ENCODE measurements at regions not wholly inside any gene's neighbourhood (a gene's known extent, or its start where the extent isn't known, plus 50 kb on each side); places are given as distances from the start of the nearest gene placed in this dataset.

GRCh38 chr7:131904760-131905327, 348.4 kb upstream of the PODXL start:
- Histone ChIP-seq H3F3A (replicated peaks; ENCODE audit: insufficient read depth) (peaks cover 7% of the 10 kb centered on the region), H3K79me2 (ENCODE audit: insufficient read depth) (peaks cover 86% of the 10 kb centered on the region), H3K9ac (no peak overlapping the region), H3K4me3 (ENCODE audit: low read depth in 2 of 2, low read length in 1 of 2) (no peak overlapping the region), H3K36me3 (replicated peaks in 1 of 2; ENCODE audit: control insufficient read depth in 1 of 2, insufficient read depth in 2 of 2, low read length in 1 of 2) (peaks cover 0 to 69% of the 10 kb centered on the region in 2 experiments), H3K27ac (ENCODE audit: low read depth in 2 of 2, low read length in 1 of 2) (no peak overlapping the region), H3K4me2 (no peak overlapping the region), H3K27me3 (ENCODE audit: insufficient read depth) (no peaks in the 10 kb centered on the region), H3K4me1 (ENCODE audit: control insufficient read depth in 1 of 2, insufficient read depth in 2 of 2, low read depth in 1 of 2, low read length in 1 of 2) (no peaks in the 10 kb centered on the region; a peak in 1 of 4 replicates), H3K9me2 (no peaks in the 10 kb centered on the region), H4K20me1 (ENCODE audit: insufficient read depth) (no peaks in the 10 kb centered on the region), H3K9me3 (no peaks in the 10 kb centered on the region), H2AFZ (ENCODE audit: low read depth) (no peak overlapping the region)
- no peak for TF ChIP-seq NRF1 (IDR thresholded peaks at IDR 0.05; ENCODE audit: low read depth, low read length)
- TF ChIP-seq CHD2 (IDR thresholded peaks at IDR 0.05; ENCODE audit: low read length, partially characterized antibody): no peak
- TF ChIP-seq, protein P1, sequence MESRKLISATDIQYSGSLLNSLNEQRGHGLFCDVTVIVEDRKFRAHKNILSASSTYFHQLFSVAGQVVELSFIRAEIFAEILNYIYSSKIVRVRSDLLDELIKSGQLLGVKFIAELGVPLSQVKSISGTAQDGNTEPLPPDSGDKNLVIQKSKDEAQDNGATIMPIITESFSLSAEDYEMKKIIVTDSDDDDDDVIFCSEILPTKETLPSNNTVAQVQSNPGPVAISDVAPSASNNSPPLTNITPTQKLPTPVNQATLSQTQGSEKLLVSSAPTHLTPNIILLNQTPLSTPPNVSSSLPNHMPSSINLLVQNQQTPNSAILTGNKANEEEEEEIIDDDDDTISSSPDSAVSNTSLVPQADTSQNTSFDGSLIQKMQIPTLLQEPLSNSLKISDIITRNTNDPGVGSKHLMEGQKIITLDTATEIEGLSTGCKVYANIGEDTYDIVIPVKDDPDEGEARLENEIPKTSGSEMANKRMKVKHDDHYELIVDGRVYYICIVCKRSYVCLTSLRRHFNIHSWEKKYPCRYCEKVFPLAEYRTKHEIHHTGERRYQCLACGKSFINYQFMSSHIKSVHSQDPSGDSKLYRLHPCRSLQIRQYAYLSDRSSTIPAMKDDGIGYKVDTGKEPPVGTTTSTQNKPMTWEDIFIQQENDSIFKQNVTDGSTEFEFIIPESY (IDR thresholded peaks at IDR 0.05; ENCODE audit: borderline replicate concordance, low read depth): no peak
- no peak for TF ChIP-seq TAF1 (IDR thresholded peaks at IDR 0.05; ENCODE audit: borderline replicate concordance, low read depth, low read length)
- no peak for TF ChIP-seq RCOR1 (IDR thresholded peaks at IDR 0.05; ENCODE audit: low read length)
- no peak for TF ChIP-seq TCF12 (IDR thresholded peaks at IDR 0.05)
- no peak for DNase-seq
- POLR2A ChIA-PET: interaction anchor here (0.6 kb wide), 1 partner anchor 145 kb away, joined by 3 read pairs; no protein-coding TSS in a partner anchor
- CTCF ChIA-PET: interaction anchor here (1.4 to 1.5 kb wide), 3 partner anchors 40 to 46 kb away, joined by 3 to 5 read pairs (median 5); no protein-coding TSS in a partner anchor
- 63% methylated on average over 3 of the region's 3 CpGs for WGBS (ENCODE audit: low lambda C conversion rate)

DNA sequence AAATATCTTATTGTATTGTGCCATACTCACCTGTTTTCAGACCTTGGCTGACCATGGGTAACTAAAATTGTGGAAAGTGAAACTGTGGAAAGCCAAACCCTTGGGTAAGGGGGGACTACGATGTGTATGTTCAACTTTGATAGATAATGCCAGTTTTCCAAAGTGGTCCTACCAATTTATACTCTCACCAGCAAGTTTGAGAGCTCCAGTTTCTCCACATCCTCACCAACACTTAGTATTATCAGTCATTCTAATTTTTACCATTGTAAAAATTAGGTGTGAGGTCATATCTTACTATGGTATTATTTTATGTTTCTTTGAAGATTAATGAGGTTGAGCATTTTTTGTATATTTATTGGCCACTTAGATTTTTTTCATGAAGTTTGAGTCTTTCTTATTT, 346.9 kb upstream of the PODXL start:
- Histone ChIP-seq H3K9me2 (no peaks in the 10 kb centered on the region), H3K4me1 (ENCODE audit: control insufficient read depth in 1 of 2, insufficient read depth in 2 of 2, low read depth in 1 of 2, low read length in 1 of 2) (peaks cover 0 to 1% of the 10 kb centered on the region in 2 experiments; a peak in 2 of 4 replicates)
- WGBS (ENCODE audit: low lambda C conversion rate): 63% methylated on average over 1 of the region's 1 CpG

More for the DNA sequence above, 346.9 kb upstream of the PODXL start:
- Histone ChIP-seq H3K36me3 (replicated peaks in 1 of 2; ENCODE audit: control insufficient read depth in 1 of 2, insufficient read depth in 2 of 2, low read length in 1 of 2) (peaks cover 0 to 68% of the 10 kb centered on the region in 2 experiments), H3K27ac (ENCODE audit: low read depth in 2 of 2, low read length in 1 of 2) (no peak overlapping the region), H3K4me3 (ENCODE audit: low read depth in 2 of 2, low read length in 1 of 2) (no peak overlapping the region), H4K20me1 (ENCODE audit: insufficient read depth) (no peaks in the 10 kb centered on the region), H3K27me3 (ENCODE audit: insufficient read depth) (no peaks in the 10 kb centered on the region), H3K79me2 (ENCODE audit: insufficient read depth) (peaks cover 94% of the 10 kb centered on the region), H3K9me3 (no peaks in the 10 kb centered on the region), H3F3A (replicated peaks; ENCODE audit: insufficient read depth) (peaks cover 7% of the 10 kb centered on the region), H3K9ac (no peak overlapping the region), H3K4me2 (no peak overlapping the region), H2AFZ (ENCODE audit: low read depth) (no peak overlapping the region)
- CTCF ChIA-PET: no interaction called here
- no peak for DNase-seq
- POLR2A ChIA-PET: no interaction called here
- TF ChIP-seq JUND (IDR thresholded peaks at IDR 0.05) (no peak), YY1 (IDR thresholded peaks at IDR 0.05; ENCODE audit: low read depth) (no peak), RXRA (IDR thresholded peaks at IDR 0.05; ENCODE audit: borderline replicate concordance, low read depth) (no peak), GATA2 (CRISPR knock-in tag; IDR thresholded peaks at IDR 0.05) (no peak), USF1 (IDR thresholded peaks at IDR 0.05; ENCODE audit: borderline replicate concordance, low read depth) (no peak), NFIC (IDR thresholded peaks at IDR 0.05; ENCODE audit: borderline replicate concordance) (no peak), MXI1 (IDR thresholded peaks at IDR 0.05; ENCODE audit: low read depth, low read length) (no peak), CTCF (IDR thresholded peaks at IDR 0.05) (no peak)
- TF ChIP-seq, protein P2, sequence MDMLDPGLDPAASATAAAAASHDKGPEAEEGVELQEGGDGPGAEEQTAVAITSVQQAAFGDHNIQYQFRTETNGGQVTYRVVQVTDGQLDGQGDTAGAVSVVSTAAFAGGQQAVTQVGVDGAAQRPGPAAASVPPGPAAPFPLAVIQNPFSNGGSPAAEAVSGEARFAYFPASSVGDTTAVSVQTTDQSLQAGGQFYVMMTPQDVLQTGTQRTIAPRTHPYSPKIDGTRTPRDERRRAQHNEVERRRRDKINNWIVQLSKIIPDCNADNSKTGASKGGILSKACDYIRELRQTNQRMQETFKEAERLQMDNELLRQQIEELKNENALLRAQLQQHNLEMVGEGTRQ (IDR thresholded peaks at IDR 0.05; ENCODE audit: borderline replicate concordance, low read depth, low read length): no peak

Measured in SK-N-SH (cell line).